ENCODE measurements at regions not wholly inside any gene's neighbourhood (a gene's known extent, or its start where the extent isn't known, plus 50 kb on each side); places are given as distances from the start of the nearest gene placed in this dataset.

DNA sequence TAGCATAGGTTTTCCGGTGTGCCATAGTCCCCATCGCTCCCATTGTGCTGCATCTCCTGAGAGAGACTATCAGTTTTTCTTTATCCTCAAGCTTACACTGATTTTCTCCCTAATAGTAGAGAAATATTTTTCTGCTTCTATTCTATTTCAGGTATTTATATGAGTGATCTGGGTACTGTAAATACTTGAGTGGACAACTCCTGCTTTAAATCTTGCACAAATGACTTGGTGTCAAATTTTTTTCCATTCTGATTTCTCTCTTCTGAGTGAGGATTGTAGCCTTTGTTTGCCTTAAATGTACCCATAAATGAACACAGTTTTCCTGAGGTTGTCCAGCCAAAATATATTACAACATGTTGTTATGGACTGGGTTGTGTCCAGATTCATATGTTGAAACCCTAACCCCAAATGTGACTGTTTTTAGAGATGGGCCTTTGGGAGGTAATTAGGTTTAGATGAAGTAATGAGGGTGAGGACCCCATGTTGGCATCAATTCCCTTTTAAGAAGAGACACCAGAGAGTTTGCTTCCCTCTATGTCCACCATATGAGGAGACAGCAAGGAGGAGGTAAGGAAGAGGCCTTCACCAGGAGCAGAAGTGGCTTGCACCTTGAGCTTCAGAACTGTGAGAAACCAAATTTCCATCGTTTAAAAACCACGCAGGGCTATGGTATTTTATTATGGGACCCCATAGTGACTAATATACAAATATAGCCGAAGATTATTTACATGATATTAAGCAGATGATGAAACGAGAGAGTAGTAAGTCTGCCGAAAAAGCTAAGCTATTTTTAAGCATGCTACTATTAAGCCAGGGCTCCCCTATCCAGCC lies 336.4 kb upstream of the MPDZ start:
- no peak for DNase-seq (ENCODE audit: low read depth in 1 of 2, low spot score in 1 of 2)
- H3K4me3 ChIP-seq (replicated peaks; ENCODE audit: insufficient read depth, low read length) = no peak overlapping the region
- no peaks in the 10 kb centered on the region for H3K27me3 ChIP-seq (ENCODE audit: insufficient read depth, poor library complexity, severe bottlenecking)
- TF ChIP-seq, protein P1, sequence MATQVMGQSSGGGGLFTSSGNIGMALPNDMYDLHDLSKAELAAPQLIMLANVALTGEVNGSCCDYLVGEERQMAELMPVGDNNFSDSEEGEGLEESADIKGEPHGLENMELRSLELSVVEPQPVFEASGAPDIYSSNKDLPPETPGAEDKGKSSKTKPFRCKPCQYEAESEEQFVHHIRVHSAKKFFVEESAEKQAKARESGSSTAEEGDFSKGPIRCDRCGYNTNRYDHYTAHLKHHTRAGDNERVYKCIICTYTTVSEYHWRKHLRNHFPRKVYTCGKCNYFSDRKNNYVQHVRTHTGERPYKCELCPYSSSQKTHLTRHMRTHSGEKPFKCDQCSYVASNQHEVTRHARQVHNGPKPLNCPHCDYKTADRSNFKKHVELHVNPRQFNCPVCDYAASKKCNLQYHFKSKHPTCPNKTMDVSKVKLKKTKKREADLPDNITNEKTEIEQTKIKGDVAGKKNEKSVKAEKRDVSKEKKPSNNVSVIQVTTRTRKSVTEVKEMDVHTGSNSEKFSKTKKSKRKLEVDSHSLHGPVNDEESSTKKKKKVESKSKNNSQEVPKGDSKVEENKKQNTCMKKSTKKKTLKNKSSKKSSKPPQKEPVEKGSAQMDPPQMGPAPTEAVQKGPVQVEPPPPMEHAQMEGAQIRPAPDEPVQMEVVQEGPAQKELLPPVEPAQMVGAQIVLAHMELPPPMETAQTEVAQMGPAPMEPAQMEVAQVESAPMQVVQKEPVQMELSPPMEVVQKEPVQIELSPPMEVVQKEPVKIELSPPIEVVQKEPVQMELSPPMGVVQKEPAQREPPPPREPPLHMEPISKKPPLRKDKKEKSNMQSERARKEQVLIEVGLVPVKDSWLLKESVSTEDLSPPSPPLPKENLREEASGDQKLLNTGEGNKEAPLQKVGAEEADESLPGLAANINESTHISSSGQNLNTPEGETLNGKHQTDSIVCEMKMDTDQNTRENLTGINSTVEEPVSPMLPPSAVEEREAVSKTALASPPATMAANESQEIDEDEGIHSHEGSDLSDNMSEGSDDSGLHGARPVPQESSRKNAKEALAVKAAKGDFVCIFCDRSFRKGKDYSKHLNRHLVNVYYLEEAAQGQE (IDR thresholded peaks at IDR 0.05; ENCODE audit: insufficient replicate concordance, low read depth) = no peak
- TF ChIP-seq, protein P2, sequence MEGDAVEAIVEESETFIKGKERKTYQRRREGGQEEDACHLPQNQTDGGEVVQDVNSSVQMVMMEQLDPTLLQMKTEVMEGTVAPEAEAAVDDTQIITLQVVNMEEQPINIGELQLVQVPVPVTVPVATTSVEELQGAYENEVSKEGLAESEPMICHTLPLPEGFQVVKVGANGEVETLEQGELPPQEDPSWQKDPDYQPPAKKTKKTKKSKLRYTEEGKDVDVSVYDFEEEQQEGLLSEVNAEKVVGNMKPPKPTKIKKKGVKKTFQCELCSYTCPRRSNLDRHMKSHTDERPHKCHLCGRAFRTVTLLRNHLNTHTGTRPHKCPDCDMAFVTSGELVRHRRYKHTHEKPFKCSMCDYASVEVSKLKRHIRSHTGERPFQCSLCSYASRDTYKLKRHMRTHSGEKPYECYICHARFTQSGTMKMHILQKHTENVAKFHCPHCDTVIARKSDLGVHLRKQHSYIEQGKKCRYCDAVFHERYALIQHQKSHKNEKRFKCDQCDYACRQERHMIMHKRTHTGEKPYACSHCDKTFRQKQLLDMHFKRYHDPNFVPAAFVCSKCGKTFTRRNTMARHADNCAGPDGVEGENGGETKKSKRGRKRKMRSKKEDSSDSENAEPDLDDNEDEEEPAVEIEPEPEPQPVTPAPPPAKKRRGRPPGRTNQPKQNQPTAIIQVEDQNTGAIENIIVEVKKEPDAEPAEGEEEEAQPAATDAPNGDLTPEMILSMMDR (IDR thresholded peaks at IDR 0.05; ENCODE audit: insufficient read depth, low read length) = no peak
- TF ChIP-seq SPI1 (IDR thresholded peaks at IDR 0.05; ENCODE audit: borderline replicate concordance, low read depth) (no peak), GABPA (IDR thresholded peaks at IDR 0.05; ENCODE audit: low read depth) (no peak), POLR2AphosphoS5 (IDR thresholded peaks at IDR 0.05; ENCODE audit: low read depth) (no peak)
- no peak overlapping the region for H3K27ac ChIP-seq (replicated peaks)

DNA sequence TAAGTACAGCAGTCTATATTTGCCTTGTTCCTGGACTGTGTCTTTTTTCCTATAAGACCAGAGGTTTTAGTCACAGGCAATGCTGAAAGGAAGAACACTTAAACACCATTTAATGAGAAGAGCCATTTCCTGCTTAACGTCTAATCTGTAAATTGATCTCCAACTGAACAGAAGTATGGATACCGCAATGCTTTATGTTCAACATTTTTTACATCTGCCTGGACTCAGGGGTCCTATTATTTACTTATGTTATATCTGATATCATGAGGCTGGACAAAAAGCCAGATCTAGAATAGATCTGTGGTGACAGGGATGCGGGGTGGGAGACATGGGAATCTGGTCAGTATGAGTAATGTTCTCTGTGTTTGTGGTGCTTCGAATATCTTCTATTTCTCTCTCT lies 334.6 kb upstream of the MPDZ start:
- no peaks in the 10 kb centered on the region for H3K27me3 ChIP-seq (ENCODE audit: insufficient read depth, poor library complexity, severe bottlenecking)
- no peak overlapping the region for H3K4me3 ChIP-seq (replicated peaks; ENCODE audit: insufficient read depth, low read length)
- no peak for DNase-seq (ENCODE audit: low read depth in 1 of 2, low spot score in 1 of 2)
- TF ChIP-seq, protein P2 (IDR thresholded peaks at IDR 0.05; ENCODE audit: insufficient read depth, low read length) = no peak
- TF ChIP-seq POLR2AphosphoS5 (IDR thresholded peaks at IDR 0.05; ENCODE audit: low read depth) = no peak
- TF ChIP-seq, protein P1 (IDR thresholded peaks at IDR 0.05; ENCODE audit: insufficient replicate concordance, low read depth) = no peak
- no peak for TF ChIP-seq GABPA (IDR thresholded peaks at IDR 0.05; ENCODE audit: low read depth)
- no peak for TF ChIP-seq SPI1 (IDR thresholded peaks at IDR 0.05; ENCODE audit: borderline replicate concordance, low read depth)
- H3K27ac ChIP-seq (replicated peaks) = no peak overlapping the region

DNA sequence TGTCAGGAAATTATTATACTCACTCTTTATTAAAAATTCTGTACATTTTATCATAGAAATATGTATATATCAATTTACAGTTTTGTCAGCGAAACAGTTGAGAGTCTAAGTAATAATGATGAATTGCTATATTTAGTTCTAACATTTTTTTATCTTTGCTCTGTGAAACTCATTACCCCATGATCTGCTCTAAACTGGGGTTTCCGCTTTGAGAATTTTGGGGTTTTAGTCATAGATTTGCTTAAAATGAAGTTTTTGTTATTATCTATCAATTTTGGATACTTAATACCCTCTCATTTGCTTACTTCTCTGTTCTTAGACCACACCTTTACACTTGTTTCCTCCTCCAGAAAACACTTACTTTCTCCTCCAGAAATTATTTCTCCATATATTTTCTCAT lies 333.8 kb upstream of the MPDZ start:
- H3K4me3 ChIP-seq (replicated peaks; ENCODE audit: insufficient read depth, low read length) = no peak overlapping the region
- H3K27me3 ChIP-seq (ENCODE audit: insufficient read depth, poor library complexity, severe bottlenecking) = no peaks in the 10 kb centered on the region
- TF ChIP-seq, protein P1 (IDR thresholded peaks at IDR 0.05; ENCODE audit: insufficient replicate concordance, low read depth) = no peak
- no peak for TF ChIP-seq GABPA (IDR thresholded peaks at IDR 0.05; ENCODE audit: low read depth)
- TF ChIP-seq, protein P2 (IDR thresholded peaks at IDR 0.05; ENCODE audit: insufficient read depth, low read length) = no peak
- TF ChIP-seq SPI1 (IDR thresholded peaks at IDR 0.05; ENCODE audit: borderline replicate concordance, low read depth) = no peak
- TF ChIP-seq POLR2AphosphoS5 (IDR thresholded peaks at IDR 0.05; ENCODE audit: low read depth) = no peak
- no peak for DNase-seq (ENCODE audit: low read depth in 1 of 2, low spot score in 1 of 2)
- no peak overlapping the region for H3K27ac ChIP-seq (replicated peaks)
